CMK (cell line): ENCODE measurements at regions not wholly inside any gene's neighbourhood (a gene's known extent, or its start where the extent isn't known, plus 50 kb on each side); places are given as distances from the start of the nearest gene placed in this dataset.
"Not testable (repeated sequence)": the region's sequence is repeated elsewhere in the genome, so short reads cannot be mapped to it uniquely, and the experiment has no call there.

Source experiments
- DNase-seq: peaks from one replicate; pipeline ENCODE4 v3.0.0-alpha.2; 2010; ENCODE audit warnings: low read depth

- no peak for DNase-seq
Measured at GRCh38 chr2:82075875-82076274, 1771.3 kb upstream of the LRRTM1 start.

DNA sequence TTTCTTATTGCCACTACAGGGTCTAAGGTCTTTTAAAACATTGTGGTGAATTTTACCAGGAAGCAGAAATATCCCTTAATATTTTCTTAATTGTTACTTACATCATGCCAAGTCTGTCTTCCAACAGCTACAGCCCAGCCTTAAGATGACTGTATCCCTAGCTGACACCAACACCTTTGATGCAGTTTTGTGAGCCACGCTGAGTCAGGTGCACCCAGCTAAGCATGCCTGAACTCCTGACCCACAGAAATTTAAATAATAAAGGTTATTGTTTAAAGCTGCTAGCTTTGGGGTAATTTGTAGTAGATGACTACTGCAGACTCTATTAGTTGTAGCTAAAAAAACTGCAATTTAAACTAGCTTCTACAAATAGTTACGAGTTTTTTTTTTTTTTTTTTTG lies 1757.9 kb upstream of the LRRTM1 start:
- DNase-seq, result no peak

GRCh38 chr2:82055846-82056245 lies 1751.3 kb upstream of the LRRTM1 start:
- DNase-seq, result no peak

DNA sequence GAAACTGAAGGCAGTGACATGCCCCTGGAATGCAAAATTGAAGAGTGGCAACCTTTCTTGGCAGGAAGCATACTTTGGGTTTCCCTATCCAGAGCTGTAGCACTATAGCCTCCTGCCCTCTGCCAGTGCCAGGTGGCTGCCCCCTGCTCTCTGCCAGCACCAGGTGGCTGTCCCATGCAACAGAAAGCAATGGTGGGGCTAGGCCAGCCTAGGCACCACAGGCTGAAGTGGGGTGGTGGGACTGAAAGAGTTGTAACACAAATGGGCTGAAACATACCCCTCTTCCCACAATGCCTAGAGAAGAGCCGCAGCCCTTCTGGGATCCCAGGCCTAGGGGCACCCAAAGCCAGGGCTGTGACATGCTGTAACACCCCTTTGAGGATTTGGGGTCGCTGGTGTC lies 1739.3 kb upstream of the LRRTM1 start:
- no peak for DNase-seq

DNA sequence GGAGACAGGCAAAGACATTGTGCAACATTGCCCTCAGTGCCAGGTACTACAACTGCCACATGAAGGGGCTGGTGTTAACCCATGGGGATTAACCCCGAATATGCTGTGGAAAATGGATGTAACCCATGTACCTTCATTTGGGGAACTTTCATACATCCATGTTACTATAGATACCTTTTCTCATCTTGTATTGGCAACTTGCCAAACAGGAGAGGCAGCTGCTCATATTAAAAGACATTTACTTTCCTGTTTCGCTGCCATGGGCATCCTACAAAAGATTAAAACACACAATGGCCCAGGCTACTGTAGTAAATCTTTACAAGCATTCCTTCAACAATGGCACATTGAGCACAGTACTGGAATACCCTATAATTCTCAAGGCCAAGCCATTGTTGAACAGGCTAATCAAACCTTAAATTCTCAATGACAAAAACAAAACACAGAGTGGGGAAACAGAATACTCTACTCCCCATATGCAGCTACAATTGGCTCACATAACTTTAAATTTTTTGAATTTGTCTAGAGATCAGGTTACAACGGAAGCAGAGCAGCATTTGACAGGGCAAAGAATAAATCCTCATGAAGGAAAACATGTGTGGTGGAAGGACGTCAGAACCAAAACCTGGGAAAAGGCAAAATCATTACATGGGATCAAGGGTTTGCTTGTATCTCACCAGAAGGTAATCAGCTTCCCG lies 1723.5 kb upstream of the LRRTM1 start:
- no peak for DNase-seq

DNA sequence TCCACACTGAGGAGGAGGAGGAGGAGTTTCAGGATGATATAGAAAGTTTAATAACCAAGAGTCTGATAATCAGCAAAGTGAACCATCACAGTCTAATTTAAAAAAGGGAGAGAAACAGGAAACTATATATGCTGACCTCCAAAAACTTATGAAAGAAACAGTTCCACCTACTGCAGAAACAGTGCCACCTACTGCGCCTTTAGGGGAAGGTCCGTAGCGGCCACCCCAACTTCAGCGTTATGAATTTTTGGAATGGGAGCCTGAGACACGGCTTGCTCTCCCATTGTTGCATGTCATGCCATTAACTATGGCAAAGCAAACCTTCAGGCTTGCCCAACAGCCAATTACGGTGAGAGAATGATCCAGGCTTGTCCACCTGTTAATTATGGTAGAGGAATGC lies 1719.2 kb upstream of the LRRTM1 start:
- no peak for DNase-seq

DNA sequence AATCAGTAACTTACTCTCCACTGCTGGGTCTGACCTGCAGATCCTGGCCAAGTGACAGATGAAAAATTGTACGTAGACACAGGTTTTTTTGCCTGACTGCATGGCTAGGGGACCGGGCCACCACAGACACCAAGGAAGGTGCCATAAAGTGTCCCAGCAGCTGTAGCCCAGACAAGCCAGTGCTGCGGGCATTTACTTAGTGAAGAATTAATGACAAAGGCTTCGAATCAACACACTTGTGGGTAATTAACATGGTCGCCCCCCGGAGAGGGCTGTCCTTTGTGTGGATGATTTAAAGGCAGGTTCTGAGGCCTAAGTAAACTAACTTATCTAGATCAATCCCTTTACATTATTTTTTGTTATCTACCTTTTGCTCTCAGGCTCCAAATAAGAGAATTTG lies 1709.1 kb upstream of the LRRTM1 start:
- no peak for DNase-seq

- DNase-seq, result no peak
Measured at GRCh38 chr2:82007071-82007664, 1702.6 kb upstream of the LRRTM1 start.

DNA sequence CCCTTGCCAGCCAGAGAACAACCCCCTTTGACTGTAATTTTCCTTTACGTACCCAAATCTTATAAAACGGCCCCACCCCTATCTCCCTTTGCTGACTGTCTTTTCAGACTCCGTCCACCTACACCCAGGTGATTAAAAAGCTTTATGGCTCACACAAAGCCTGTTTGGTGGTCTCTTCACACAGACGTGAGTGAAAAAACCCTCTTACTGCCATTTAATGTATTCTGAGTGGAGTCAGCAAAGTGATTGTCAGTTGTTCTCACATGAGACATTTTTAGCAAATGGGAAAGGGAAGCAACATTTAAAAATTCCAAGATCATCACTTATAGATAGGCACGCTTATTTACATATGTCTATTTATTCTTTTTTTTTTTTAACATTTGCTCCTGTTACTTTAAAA lies 1701.3 kb upstream of the LRRTM1 start:
- not testable (repeated sequence) for DNase-seq

DNA sequence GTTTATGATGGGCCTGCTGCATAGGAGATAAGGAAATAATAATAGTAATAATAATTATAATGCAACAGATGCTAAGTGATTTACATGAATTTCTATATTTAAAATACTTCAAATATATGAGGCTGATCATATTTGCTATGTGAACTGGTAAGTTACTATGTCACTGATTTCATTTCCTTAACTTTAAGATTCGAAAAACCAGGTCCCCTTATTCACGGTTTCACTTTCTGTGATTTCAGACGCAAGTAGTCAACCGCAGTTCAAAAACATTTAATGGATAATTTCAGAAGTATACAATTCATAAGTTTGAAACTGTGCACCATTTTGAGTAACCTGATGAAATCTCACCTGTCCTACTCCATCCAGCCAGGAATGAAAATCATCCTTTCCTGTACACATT lies 1697.1 kb upstream of the LRRTM1 start:
- DNase-seq, result no peak

GRCh38 chr2:82000606-82001005 lies 1696.1 kb upstream of the LRRTM1 start:
- DNase-seq, result no peak

DNA sequence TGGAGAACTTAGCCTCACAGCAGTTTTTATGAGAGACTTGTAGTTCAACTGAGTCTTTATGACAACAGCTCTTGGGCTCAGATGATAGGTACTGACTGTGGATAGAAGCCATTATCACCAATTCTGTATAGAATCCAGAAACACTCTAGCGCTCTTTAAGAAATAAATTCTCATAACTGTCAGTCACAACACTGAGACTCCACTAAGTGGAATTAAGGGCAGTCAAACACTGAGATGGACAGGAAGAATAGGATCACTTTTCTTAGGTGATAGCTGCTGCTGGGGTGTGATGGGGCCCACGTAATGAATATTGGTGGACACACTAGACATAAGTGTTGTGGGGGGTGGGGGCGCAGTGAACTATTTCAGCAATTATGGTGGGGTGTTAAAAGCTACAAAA lies 1691.8 kb upstream of the LRRTM1 start:
- DNase-seq, result no peak

DNA sequence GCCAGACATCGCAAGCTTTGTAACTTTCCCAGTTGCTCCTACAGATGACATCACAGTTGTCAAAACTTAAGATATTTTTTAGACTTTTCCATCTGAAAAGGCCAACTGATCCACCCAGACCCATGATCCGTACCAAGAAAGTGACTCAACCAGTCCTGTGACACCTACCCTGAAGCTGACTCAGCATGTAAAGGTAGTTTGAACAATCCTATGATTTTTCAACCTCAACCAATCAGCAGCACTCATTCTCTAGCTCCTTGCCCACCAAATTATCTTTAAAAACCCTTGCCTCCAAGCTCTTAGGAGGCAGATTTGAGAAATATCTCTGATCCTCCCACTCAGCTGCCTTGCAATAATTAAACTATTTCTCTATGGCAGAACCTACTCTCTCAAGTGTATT lies 1686.7 kb upstream of the LRRTM1 start:
- DNase-seq, result no peak

GRCh38 chr2:81987370-81987769 lies 1682.8 kb upstream of the LRRTM1 start:
- no peak for DNase-seq

DNA sequence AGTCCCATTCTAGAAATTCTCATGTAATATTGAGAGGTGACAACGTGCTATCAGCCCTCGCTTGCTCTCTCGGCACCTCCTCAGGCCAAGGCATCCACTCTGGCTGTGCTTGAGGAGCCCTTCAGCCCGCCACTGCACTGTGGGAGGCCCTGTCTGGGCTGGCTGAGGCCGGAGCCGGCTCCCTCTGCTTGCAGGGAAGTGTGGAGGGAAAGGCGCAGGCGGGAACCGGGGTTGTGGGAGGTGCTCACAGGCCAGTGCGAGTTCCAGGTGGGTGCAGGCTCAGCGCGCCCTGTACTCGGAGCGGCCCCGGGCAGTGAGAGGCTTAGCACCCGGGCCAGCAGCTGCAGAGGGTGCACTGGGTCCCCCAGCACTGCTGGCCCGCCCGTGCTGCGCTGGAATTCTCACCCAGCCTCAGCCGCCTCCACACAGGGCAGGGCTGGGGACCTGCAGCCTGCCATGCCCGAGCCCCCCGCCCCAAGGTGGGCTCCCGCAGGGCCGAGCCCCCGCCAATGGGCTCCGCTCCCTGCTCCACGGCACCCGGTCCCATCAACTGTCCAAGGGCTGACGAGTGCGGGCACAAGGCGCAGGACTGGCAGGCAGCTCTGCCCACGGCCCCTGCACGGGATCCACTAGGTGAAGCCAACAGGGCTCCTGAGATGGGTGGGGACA lies 1680.6 kb upstream of the LRRTM1 start:
- DNase-seq, result no peak

DNA sequence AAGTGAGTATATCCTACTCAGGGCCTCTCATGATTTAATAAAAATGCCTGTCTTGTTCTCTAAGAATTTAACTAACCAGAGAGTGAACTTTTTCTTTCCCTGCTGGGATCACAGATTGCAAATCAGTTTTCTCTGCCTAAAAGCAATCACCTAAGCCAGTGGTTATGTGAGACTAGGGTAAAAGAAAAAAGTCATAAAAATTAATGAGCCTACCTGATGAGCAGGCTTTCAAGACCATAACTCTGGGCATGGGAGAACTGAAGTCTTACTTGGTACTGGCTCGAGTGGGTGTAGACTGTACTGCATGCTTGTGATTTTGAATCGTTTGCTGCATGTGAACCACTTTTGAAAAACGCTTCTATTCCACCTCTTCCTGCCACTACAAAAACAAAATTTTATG lies 1677.0 kb upstream of the LRRTM1 start:
- no peak for DNase-seq

- no peak for DNase-seq
Measured at GRCh38 chr2:81979086-81979485, 1674.5 kb upstream of the LRRTM1 start.

- no peak for DNase-seq
Measured at GRCh38 chr2:81976998-81977397, 1672.4 kb upstream of the LRRTM1 start.

DNA sequence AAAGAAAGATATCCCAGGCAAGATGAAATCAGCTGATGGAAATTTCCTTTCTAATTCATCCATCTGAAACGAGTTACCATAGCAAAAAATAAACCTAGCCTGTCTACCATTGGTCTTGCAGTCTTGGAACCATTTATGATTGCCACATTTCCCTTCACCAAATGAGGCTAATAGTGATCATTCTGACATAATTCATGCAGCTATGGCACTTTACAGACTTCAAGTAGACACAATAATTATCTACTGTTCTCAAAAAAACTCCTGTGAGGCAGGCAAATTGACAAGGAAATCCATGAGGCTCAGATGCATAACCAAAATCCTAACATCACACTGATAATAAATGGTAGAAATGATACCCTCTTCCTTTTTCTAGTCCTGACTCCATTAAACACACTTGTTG lies 1669.7 kb upstream of the LRRTM1 start:
- no peak for DNase-seq

- DNase-seq, result no peak
Measured at GRCh38 chr2:81942876-81943275, 1638.3 kb upstream of the LRRTM1 start.

GRCh38 chr2:81942136-81942680 lies 1637.7 kb upstream of the LRRTM1 start:
- no peak for DNase-seq

GRCh38 chr2:81940266-81940955 lies 1635.9 kb upstream of the LRRTM1 start:
- no peak for DNase-seq

- DNase-seq, result no peak
Measured at GRCh38 chr2:81937944-81938343, 1633.4 kb upstream of the LRRTM1 start.
